ENCODE measurements at regions not wholly inside any gene's neighbourhood (a gene's known extent, or its start where the extent isn't known, plus 50 kb on each side); places are given as distances from the start of the nearest gene placed in this dataset.

DNA sequence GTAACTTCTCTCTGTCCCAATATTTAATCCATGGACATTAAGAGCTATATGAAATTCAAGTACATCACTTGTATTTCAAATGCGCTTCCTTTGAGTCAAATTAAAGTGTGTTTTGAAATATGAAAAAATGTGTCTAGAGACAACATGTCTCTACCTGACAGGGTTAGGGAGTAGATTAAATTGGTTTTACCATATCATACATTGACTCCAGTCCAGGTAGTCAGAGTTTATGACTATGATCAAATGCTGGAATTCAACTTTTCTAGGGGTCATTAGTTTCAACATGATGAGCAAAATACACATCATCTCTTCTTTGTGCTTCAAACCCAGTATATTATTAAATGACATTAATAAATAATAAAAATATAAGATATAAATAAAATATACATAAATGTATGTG lies 259.2 kb downstream of the CDH10 start:
- WGBS, result 96% methylated on average over 1 of the region's 1 CpG
- no peak overlapping the region for H3K4me3 ChIP-seq
- H3K27me3 ChIP-seq, result no peaks in the 10 kb centered on the region
- no peaks in the 10 kb centered on the region for H3K4me1 ChIP-seq
- H3K36me3 ChIP-seq, result no peaks in the 10 kb centered on the region
- no peak for DNase-seq (ENCODE audit: extremely low spot score)
- no peak for TF ChIP-seq EP300 (IDR thresholded peaks at IDR 0.05)
- no peak for TF ChIP-seq POLR2AphosphoS5 (IDR thresholded peaks at IDR 0.05)
- no peak for TF ChIP-seq POLR2A (IDR thresholded peaks at IDR 0.05; ENCODE audit: low read depth)
- TF ChIP-seq, protein P1, sequence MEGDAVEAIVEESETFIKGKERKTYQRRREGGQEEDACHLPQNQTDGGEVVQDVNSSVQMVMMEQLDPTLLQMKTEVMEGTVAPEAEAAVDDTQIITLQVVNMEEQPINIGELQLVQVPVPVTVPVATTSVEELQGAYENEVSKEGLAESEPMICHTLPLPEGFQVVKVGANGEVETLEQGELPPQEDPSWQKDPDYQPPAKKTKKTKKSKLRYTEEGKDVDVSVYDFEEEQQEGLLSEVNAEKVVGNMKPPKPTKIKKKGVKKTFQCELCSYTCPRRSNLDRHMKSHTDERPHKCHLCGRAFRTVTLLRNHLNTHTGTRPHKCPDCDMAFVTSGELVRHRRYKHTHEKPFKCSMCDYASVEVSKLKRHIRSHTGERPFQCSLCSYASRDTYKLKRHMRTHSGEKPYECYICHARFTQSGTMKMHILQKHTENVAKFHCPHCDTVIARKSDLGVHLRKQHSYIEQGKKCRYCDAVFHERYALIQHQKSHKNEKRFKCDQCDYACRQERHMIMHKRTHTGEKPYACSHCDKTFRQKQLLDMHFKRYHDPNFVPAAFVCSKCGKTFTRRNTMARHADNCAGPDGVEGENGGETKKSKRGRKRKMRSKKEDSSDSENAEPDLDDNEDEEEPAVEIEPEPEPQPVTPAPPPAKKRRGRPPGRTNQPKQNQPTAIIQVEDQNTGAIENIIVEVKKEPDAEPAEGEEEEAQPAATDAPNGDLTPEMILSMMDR (IDR thresholded peaks at IDR 0.05), result no peak
- peaks cover 0 to 11% (median 0%) of the 10 kb centered on the region in 4 donors for H3K9me3 ChIP-seq
- no peak overlapping the region for H3K27ac ChIP-seq (replicated peaks in 1 of 4)
- intact Hi-C loops (cut with DNase I), result no loop called here

- H3K4me3 ChIP-seq, result no peak overlapping the region
- no peaks in the 10 kb centered on the region for H3K4me1 ChIP-seq
- 85% methylated on average over 5 of the region's 5 CpGs for WGBS
- H3K27me3 ChIP-seq, result no peaks in the 10 kb centered on the region
- H3K27ac ChIP-seq (replicated peaks in 1 of 4), result no peak overlapping the region
- no peaks in the 10 kb centered on the region for H3K36me3 ChIP-seq
- TF ChIP-seq, protein P1 (IDR thresholded peaks at IDR 0.05), result no peak
- TF ChIP-seq POLR2A (IDR thresholded peaks at IDR 0.05; ENCODE audit: low read depth) (no peak), EP300 (IDR thresholded peaks at IDR 0.05) (no peak), POLR2AphosphoS5 (IDR thresholded peaks at IDR 0.05) (no peak)
- intact Hi-C loops (cut with DNase I), result no loop called here
- H3K9me3 ChIP-seq, result peaks cover 0 to 11% (median 0%) of the 10 kb centered on the region in 4 donors
- DNase-seq (ENCODE audit: extremely low spot score), result no peak
Observed at GRCh38 chr5:24388448-24388847, 256.3 kb downstream of the CDH10 start.

- Histone ChIP-seq H3K4me1 (no peaks in the 10 kb centered on the region), H3K27ac (replicated peaks in 1 of 4) (no peak overlapping the region), H3K36me3 (no peaks in the 10 kb centered on the region), H3K27me3 (no peaks in the 10 kb centered on the region), H3K9me3 (peaks cover 0 to 11% (median 0%) of the 10 kb centered on the region in 4 donors), H3K4me3 (no peak overlapping the region)
- intact Hi-C loops (cut with DNase I), result no loop called here
- TF ChIP-seq POLR2AphosphoS5 (IDR thresholded peaks at IDR 0.05) (no peak), EP300 (IDR thresholded peaks at IDR 0.05) (no peak), POLR2A (IDR thresholded peaks at IDR 0.05; ENCODE audit: low read depth) (no peak)
- TF ChIP-seq, protein P1 (IDR thresholded peaks at IDR 0.05), result no peak
- WGBS, result 94% methylated on average over 2 of the region's 4 CpGs
- no peak for DNase-seq (ENCODE audit: extremely low spot score)
Observed at GRCh38 chr5:24389968-24390367, 254.8 kb downstream of the CDH10 start.

GRCh38 chr5:24391816-24392215 lies 253.0 kb downstream of the CDH10 start:
- intact Hi-C loops (cut with DNase I), result no loop called here
- H3K9me3 ChIP-seq, result peaks cover 0 to 11% (median 0%) of the 10 kb centered on the region in 4 donors
- H3K4me3 ChIP-seq, result no peak overlapping the region
- no peaks in the 10 kb centered on the region for H3K27me3 ChIP-seq
- no peaks in the 10 kb centered on the region for H3K4me1 ChIP-seq
- TF ChIP-seq POLR2A (IDR thresholded peaks at IDR 0.05; ENCODE audit: low read depth), result no peak
- TF ChIP-seq, protein P1 (IDR thresholded peaks at IDR 0.05), result no peak
- no peak for TF ChIP-seq POLR2AphosphoS5 (IDR thresholded peaks at IDR 0.05)
- TF ChIP-seq EP300 (IDR thresholded peaks at IDR 0.05), result no peak
- H3K36me3 ChIP-seq, result no peaks in the 10 kb centered on the region
- WGBS, result 73% methylated on average over 7 of the region's 7 CpGs
- no peak for DNase-seq (ENCODE audit: extremely low spot score)
- H3K27ac ChIP-seq (replicated peaks in 1 of 4), result no peak overlapping the region

- Histone ChIP-seq H3K27ac (replicated peaks in 1 of 4) (no peak overlapping the region), H3K27me3 (no peaks in the 10 kb centered on the region), H3K9me3 (peaks cover 0 to 8% (median 5%) of the 10 kb centered on the region in 4 donors), H3K36me3 (no peaks in the 10 kb centered on the region), H3K4me3 (no peak overlapping the region), H3K4me1 (no peaks in the 10 kb centered on the region)
- intact Hi-C loops (cut with DNase I), result no loop called here
- TF ChIP-seq, protein P1 (IDR thresholded peaks at IDR 0.05), result no peak
- TF ChIP-seq POLR2A (IDR thresholded peaks at IDR 0.05; ENCODE audit: low read depth) (no peak), POLR2AphosphoS5 (IDR thresholded peaks at IDR 0.05) (no peak)
- no peak for DNase-seq (ENCODE audit: extremely low spot score)
- WGBS, result 83% methylated on average over 5 of the region's 6 CpGs
Observed at GRCh38 chr5:24397601-24398000, 247.2 kb downstream of the CDH10 start.

Data from esophagus muscularis mucosa (tissue), 4 donors.